K562 (cell line): ENCODE measurements at regions not wholly inside any gene's neighbourhood (a gene's known extent, or its start where the extent isn't known, plus 50 kb on each side); places are given as distances from the start of the nearest gene placed in this dataset.

ENCODE experiments used
- ATAC-seq: fragments of 200-7000 bp; cut with Tn5 transposase; 3 replicates; pipeline ENCODE4 v1.9.1; 2020; ENCODE audit warnings: moderate library complexity
- BruUV-seq: library from RNA; stranded (reverse); fragments of 400-500 nt; replicated peaks from 2 replicates; lab custom pipeline; 2021; lab: Mats Ljungman, UMichigan
- CTCF ChIA-PET: fragments of 300-600 bp; formaldehyde crosslinking; extraction: SDS; loops from one replicate; lab custom pipeline; 2021; ENCODE audit warnings: low intra/inter-chr PET ratio; lab: Yijun Ruan, JAX
- POLR2A ChIA-PET: fragments of 300-600, 350-650 bp; sonication (Branson Sonifier 250); formaldehyde crosslinking; extraction: SDS; loops from one replicate; lab custom pipeline; 2021; ENCODE audit warnings: antibody characterized with exemption, inconsistent platforms; lab: Yijun Ruan, JAX
- DNase-seq, 4 experiments: peaks; one replicate each; pipeline versions ENCODE4 v3.0.0 to v3.0.0-alpha.2; 2011 to 2018; ENCODE audit warnings: low spot score in 3 of 4, mixed read lengths in 3 of 4; ENCODE audit errors: extremely low read depth in 1 of 4
- FAIRE-seq: peaks from 2 replicates; lab custom pipeline; 2011; peaks lifted over from hg19 to GRCh38; lab: Jason Lieb, UNC
- H2AFZ ChIP-seq: 2 replicates; pipeline ENCODE4 v1.6.0; 2011; ENCODE audit warnings: low read depth, low read length, control low read depth, inconsistent platforms
- H3K27ac ChIP-seq: fragments of 200-600 bp; 3 replicates; pipeline ENCODE4 v1.8.0; 2011; ENCODE audit warnings: low read depth, mild to moderate bottlenecking, control low read depth, inconsistent platforms, low read length, moderate library complexity, mixed read lengths; ENCODE audit errors: extremely low read depth
- H3K27me3 ChIP-seq, 2 experiments: fragments of 300-600 bp in 1 of 2; 2 replicates in 1 of 2; 3 replicates in 1 of 2; pipeline versions ENCODE4 v1.6.0 to v1.8.0; 2011; ENCODE audit warnings: inconsistent platforms in 2 of 2, low read length in 2 of 2, mild to moderate bottlenecking in 1 of 2, mixed read lengths in 1 of 2, moderate library complexity in 1 of 2; ENCODE audit not compliant: control insufficient read depth in 2 of 2, insufficient read depth in 2 of 2
- H3K36me3 ChIP-seq: fragments of 300-600 bp; 3 replicates; pipeline ENCODE4 v1.8.0; 2011; ENCODE audit warnings: mild to moderate bottlenecking, low read length, inconsistent platforms; ENCODE audit not compliant: control insufficient read depth, insufficient read depth
- H3K4me1 ChIP-seq, 2 experiments: fragments of 200-600 bp in 1 of 2; replicated peaks in 1 of 2; 2 replicates in 1 of 2; 3 replicates in 1 of 2; pipeline versions ENCODE4 v1.5.1 to v1.8.0; 2011; ENCODE audit warnings: inconsistent platforms in 2 of 2, low read length in 2 of 2, mild to moderate bottlenecking in 1 of 2, mixed read lengths in 1 of 2, moderate library complexity in 1 of 2; ENCODE audit not compliant: control insufficient read depth in 2 of 2, insufficient read depth in 2 of 2
- H3K4me2 ChIP-seq: 2 replicates; pipeline ENCODE4 v1.6.1; 2011; ENCODE audit warnings: low read length, control low read depth, inconsistent platforms, mixed read lengths; ENCODE audit not compliant: insufficient read depth
- H3K4me3 ChIP-seq: fragments of 200-600 bp; sonication (generic), shearing (Covaris generic); 2 replicates; pipeline ENCODE4 v1.5.1; 2016; ENCODE audit warnings: control low read depth, inconsistent platforms
- H3K79me2 ChIP-seq: fragments of 200-600 bp; 3 replicates; pipeline ENCODE4 v1.8.0; 2011; ENCODE audit warnings: low read length, inconsistent platforms; ENCODE audit not compliant: control insufficient read depth, insufficient read depth
- H3K9ac ChIP-seq, 2 experiments: 2 replicates each; pipeline versions ENCODE4 v1.6.0 to v1.6.1; 2011; ENCODE audit warnings: low read depth in 2 of 2, low read length in 2 of 2, control low read depth in 1 of 2, inconsistent platforms in 1 of 2, mild to moderate bottlenecking in 1 of 2, mixed read lengths in 1 of 2; ENCODE audit not compliant: insufficient read depth in 1 of 2
- H3K9me1 ChIP-seq: one replicate; pipeline ENCODE4 v1.6.0; 2011; ENCODE audit warnings: inconsistent platforms, mild to moderate bottlenecking, low read length, moderate library complexity; ENCODE audit not compliant: control insufficient read depth, insufficient read depth
- H3K9me3 ChIP-seq: replicated peaks from 2 replicates; pipeline ENCODE4 v1.5.1; 2011; ENCODE audit warnings: low read depth, low read length, inconsistent platforms; ENCODE audit not compliant: control insufficient read depth, insufficient read depth
- H4K20me1 ChIP-seq: replicated peaks from 2 replicates; pipeline ENCODE4 v1.6.1; 2011; ENCODE audit warnings: low read length, inconsistent platforms, mixed read lengths; ENCODE audit not compliant: control insufficient read depth, insufficient read depth
- BHLHE40 ChIP-seq: IDR thresholded peaks from 2 replicates; pipeline ENCODE4 v1.6.1; 2011; ENCODE audit warnings: low read length, improper control_type of control experiment
- CBFA2T2 ChIP-seq: fragments of 450-650 bp; conservative IDR thresholded peaks from 2 replicates; pipeline ENCODE4 v1.6.1; 2017; ENCODE audit warnings: mild to moderate bottlenecking
- GABPB2 ChIP-seq: fragments of 250-450 bp; sonication (Bioruptor Pico); conservative IDR thresholded peaks from 2 replicates; pipeline ENCODE4 v1.5.1; 2021; ENCODE audit warnings: mild to moderate bottlenecking
- HMBOX1 ChIP-seq: sonication (generic); IDR thresholded peaks from 2 replicates; pipeline ENCODE4 v1.6.1; 2016
- RAD51 ChIP-seq: fragments of 450-650 bp; IDR thresholded peaks from 2 replicates; pipeline ENCODE4 v1.7.1; 2016; ENCODE audit warnings: low read depth, mild to moderate bottlenecking, borderline replicate concordance
- TEAD1 ChIP-seq, 2 experiments: fragments of 450-650 bp in 1 of 2; sonication (generic) in 1 of 2; formaldehyde crosslinking; IDR thresholded peaks; 2 replicates each; pipeline versions ENCODE4 v1.4.0 to v1.8.0; 2020 to 2022; ENCODE audit warnings: mild to moderate bottlenecking in 2 of 2, missing genetic modification reagents in 1 of 2
- WGBS: fragments of 100-300 bp; shearing (Covaris generic); methylation state at CpG from one replicate; pipeline ENCODE4 v1.1.6; 2016; ENCODE audit warnings: low coverage, mixed read lengths; ENCODE audit not compliant: insufficient coverage; ENCODE audit errors: missing lambda C conversion rate; 5-methylcytosine and 5-hydroxymethylcytosine counted together
- in situ Hi-C: fragments of 300-500 bp; cut with MboI; formaldehyde crosslinking; loops from 4 replicates; pipeline ENCODE4 v1.15.0; 2018; ENCODE audit warnings: inconsistent platforms, mixed read lengths
- intact Hi-C: fragments of 100-400 bp; cut with micrococcal nuclease; formaldehyde crosslinking; loops from 2 replicates; pipeline ENCODE4 v1.14.2; 2022
- TF ChIP-seq, protein P1 (sequence below): sonication (generic); formaldehyde crosslinking; IDR thresholded peaks from 2 replicates; pipeline ENCODE4 v1.8.0; 2022; ENCODE audit warnings: mild to moderate bottlenecking, missing genetic modification reagents
- TF ChIP-seq, protein P2 (sequence below): sonication (generic); formaldehyde crosslinking; IDR thresholded peaks from 2 replicates; pipeline ENCODE4 v1.8.0; 2022; ENCODE audit warnings: missing genetic modification reagents, mild to moderate bottlenecking, borderline replicate concordance
- TF ChIP-seq, protein P3 (sequence below): fragments of 250-450 bp; sonication (Bioruptor Pico); IDR thresholded peaks from 2 replicates; pipeline ENCODE4 v1.8.0; 2022; ENCODE audit warnings: inconsistent platforms, mild to moderate bottlenecking, moderate library complexity, borderline replicate concordance

GRCh38 chr22:34489861-34490260 lies 569.6 kb upstream of the LARGE1 start:
- TF ChIP-seq, protein P1, sequence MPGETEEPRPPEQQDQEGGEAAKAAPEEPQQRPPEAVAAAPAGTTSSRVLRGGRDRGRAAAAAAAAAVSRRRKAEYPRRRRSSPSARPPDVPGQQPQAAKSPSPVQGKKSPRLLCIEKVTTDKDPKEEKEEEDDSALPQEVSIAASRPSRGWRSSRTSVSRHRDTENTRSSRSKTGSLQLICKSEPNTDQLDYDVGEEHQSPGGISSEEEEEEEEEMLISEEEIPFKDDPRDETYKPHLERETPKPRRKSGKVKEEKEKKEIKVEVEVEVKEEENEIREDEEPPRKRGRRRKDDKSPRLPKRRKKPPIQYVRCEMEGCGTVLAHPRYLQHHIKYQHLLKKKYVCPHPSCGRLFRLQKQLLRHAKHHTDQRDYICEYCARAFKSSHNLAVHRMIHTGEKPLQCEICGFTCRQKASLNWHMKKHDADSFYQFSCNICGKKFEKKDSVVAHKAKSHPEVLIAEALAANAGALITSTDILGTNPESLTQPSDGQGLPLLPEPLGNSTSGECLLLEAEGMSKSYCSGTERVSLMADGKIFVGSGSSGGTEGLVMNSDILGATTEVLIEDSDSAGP (CRISPR knock-in tag), result no peak
- TF ChIP-seq TEAD1 (CRISPR knock-in tag; IDR thresholded peaks at IDR 0.05) (no peak), GABPB2 (CRISPR knock-in tag) (no peak), BHLHE40 (no peak), CBFA2T2 (no peak), HMBOX1 (no peak), RAD51 (no peak)
- TF ChIP-seq, protein P2, sequence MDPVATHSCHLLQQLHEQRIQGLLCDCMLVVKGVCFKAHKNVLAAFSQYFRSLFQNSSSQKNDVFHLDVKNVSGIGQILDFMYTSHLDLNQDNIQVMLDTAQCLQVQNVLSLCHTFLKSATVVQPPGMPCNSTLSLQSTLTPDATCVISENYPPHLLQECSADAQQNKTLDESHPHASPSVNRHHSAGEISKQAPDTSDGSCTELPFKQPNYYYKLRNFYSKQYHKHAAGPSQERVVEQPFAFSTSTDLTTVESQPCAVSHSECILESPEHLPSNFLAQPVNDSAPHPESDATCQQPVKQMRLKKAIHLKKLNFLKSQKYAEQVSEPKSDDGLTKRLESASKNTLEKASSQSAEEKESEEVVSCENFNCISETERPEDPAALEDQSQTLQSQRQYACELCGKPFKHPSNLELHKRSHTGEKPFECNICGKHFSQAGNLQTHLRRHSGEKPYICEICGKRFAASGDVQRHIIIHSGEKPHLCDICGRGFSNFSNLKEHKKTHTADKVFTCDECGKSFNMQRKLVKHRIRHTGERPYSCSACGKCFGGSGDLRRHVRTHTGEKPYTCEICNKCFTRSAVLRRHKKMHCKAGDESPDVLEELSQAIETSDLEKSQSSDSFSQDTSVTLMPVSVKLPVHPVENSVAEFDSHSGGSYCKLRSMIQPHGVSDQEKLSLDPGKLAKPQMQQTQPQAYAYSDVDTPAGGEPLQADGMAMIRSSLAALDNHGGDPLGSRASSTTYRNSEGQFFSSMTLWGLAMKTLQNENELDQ (CRISPR knock-in tag), result no peak
- TF ChIP-seq, protein P3, sequence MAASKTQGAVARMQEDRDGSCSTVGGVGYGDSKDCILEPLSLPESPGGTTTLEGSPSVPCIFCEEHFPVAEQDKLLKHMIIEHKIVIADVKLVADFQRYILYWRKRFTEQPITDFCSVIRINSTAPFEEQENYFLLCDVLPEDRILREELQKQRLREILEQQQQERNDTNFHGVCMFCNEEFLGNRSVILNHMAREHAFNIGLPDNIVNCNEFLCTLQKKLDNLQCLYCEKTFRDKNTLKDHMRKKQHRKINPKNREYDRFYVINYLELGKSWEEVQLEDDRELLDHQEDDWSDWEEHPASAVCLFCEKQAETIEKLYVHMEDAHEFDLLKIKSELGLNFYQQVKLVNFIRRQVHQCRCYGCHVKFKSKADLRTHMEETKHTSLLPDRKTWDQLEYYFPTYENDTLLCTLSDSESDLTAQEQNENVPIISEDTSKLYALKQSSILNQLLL (CRISPR knock-in tag), result no peak
- ATAC-seq (no peak), FAIRE-seq (no peak), DNase-seq (no peak)
- H3K36me3 ChIP-seq, result no peaks in the 10 kb centered on the region
- H2AFZ ChIP-seq, result no peak overlapping the region
- no peaks in the 10 kb centered on the region for H3K4me1 ChIP-seq
- BruUV-seq, result no TSS peak
- H3K9me1 ChIP-seq, result no peaks in the 10 kb centered on the region
- ChIA-PET CTCF (no interaction called here), POLR2A (no interaction called here)
- 0% methylated on average over 3 of the region's 4 CpGs for WGBS
- no peak overlapping the region for H3K27ac ChIP-seq
- in situ Hi-C loops (no loop called here), intact Hi-C loops (no loop called here)
- no peak overlapping the region for H3K4me3 ChIP-seq
- H3K79me2 ChIP-seq, result no peaks in the 10 kb centered on the region
- no peak overlapping the region for H3K9ac ChIP-seq
- H4K20me1 ChIP-seq, result no peaks in the 10 kb centered on the region
- H3K9me3 ChIP-seq, result no peaks in the 10 kb centered on the region
- H3K4me2 ChIP-seq, result no peak overlapping the region
- no peaks in the 10 kb centered on the region for H3K27me3 ChIP-seq
